ENCODE measurements at regions not wholly inside any gene's neighbourhood (a gene's known extent, or its start where the extent isn't known, plus 50 kb on each side); places are given as distances from the start of the nearest gene placed in this dataset.

GRCh38 chr20:12942123-12942522 is 66.6 kb upstream of the SPTLC3 start:
- Mint-ChIP-seq H3K4me3 (no peak overlapping the region), H3K36me3 (no peaks in the 10 kb centered on the region), H3K27ac (no peak overlapping the region), H3K4me1 (no peaks in the 10 kb centered on the region), H3K9me3 (no peaks in the 10 kb centered on the region), H3K27me3 (ENCODE audit: low read depth) (no peaks in the 10 kb centered on the region)
- no peak for TF ChIP-seq MYBL2 (CRISPR knock-in tag; IDR thresholded peaks at IDR 0.05)
- no peak for TF ChIP-seq FOXP1 (CRISPR knock-in tag; IDR thresholded peaks at IDR 0.05; ENCODE audit: borderline replicate concordance)
- TF ChIP-seq, protein P1, sequence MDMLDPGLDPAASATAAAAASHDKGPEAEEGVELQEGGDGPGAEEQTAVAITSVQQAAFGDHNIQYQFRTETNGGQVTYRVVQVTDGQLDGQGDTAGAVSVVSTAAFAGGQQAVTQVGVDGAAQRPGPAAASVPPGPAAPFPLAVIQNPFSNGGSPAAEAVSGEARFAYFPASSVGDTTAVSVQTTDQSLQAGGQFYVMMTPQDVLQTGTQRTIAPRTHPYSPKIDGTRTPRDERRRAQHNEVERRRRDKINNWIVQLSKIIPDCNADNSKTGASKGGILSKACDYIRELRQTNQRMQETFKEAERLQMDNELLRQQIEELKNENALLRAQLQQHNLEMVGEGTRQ (CRISPR knock-in tag; IDR thresholded peaks at IDR 0.05): no peak
- TF ChIP-seq NFYB (CRISPR knock-in tag; conservative IDR thresholded peaks at IDR 0.05; ENCODE audit: low read depth): no peak
- TF ChIP-seq E2F1 (CRISPR knock-in tag; IDR thresholded peaks at IDR 0.05): no peak
- TF ChIP-seq IRF2 (CRISPR knock-in tag; IDR thresholded peaks at IDR 0.05; ENCODE audit: borderline replicate concordance, low read depth): no peak
- no peak for TF ChIP-seq KAT7 (CRISPR knock-in tag; IDR thresholded peaks at IDR 0.05; ENCODE audit: borderline replicate concordance)
- no peak for TF ChIP-seq CBFB (CRISPR knock-in tag; IDR thresholded peaks at IDR 0.05; ENCODE audit: low read depth)
- TF ChIP-seq GRHL2 (CRISPR knock-in tag; IDR thresholded peaks at IDR 0.05; ENCODE audit: insufficient replicate concordance, severe bottlenecking): no peak
- no peak for TF ChIP-seq EMX1 (CRISPR knock-in tag; IDR thresholded peaks at IDR 0.05)
- TF ChIP-seq, protein P2, sequence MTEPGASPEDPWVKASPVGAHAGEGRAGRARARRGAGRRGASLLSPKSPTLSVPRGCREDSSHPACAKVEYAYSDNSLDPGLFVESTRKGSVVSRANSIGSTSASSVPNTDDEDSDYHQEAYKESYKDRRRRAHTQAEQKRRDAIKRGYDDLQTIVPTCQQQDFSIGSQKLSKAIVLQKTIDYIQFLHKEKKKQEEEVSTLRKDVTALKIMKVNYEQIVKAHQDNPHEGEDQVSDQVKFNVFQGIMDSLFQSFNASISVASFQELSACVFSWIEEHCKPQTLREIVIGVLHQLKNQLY (CRISPR knock-in tag; IDR thresholded peaks at IDR 0.05): no peak
- TF ChIP-seq, protein P3, sequence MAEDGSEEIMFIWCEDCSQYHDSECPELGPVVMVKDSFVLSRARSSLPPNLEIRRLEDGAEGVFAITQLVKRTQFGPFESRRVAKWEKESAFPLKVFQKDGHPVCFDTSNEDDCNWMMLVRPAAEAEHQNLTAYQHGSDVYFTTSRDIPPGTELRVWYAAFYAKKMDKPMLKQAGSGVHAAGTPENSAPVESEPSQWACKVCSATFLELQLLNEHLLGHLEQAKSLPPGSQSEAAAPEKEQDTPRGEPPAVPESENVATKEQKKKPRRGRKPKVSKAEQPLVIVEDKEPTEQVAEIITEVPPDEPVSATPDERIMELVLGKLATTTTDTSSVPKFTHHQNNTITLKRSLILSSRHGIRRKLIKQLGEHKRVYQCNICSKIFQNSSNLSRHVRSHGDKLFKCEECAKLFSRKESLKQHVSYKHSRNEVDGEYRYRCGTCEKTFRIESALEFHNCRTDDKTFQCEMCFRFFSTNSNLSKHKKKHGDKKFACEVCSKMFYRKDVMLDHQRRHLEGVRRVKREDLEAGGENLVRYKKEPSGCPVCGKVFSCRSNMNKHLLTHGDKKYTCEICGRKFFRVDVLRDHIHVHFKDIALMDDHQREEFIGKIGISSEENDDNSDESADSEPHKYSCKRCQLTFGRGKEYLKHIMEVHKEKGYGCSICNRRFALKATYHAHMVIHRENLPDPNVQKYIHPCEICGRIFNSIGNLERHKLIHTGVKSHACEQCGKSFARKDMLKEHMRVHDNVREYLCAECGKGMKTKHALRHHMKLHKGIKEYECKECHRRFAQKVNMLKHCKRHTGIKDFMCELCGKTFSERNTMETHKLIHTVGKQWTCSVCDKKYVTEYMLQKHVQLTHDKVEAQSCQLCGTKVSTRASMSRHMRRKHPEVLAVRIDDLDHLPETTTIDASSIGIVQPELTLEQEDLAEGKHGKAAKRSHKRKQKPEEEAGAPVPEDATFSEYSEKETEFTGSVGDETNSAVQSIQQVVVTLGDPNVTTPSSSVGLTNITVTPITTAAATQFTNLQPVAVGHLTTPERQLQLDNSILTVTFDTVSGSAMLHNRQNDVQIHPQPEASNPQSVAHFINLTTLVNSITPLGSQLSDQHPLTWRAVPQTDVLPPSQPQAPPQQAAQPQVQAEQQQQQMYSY (CRISPR knock-in tag; IDR thresholded peaks at IDR 0.05): no peak
- TF ChIP-seq, protein P4, sequence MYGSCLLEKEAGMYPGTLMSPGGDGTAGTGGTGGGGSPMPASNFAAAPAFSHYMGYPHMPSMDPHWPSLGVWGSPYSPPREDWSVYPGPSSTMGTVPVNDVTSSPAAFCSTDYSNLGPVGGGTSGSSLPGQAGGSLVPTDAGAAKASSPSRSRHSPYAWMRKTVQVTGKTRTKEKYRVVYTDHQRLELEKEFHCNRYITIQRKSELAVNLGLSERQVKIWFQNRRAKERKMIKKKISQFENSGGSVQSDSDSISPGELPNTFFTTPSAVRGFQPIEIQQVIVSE (CRISPR knock-in tag; IDR thresholded peaks at IDR 0.05; ENCODE audit: borderline replicate concordance): no peak
- no peak for TF ChIP-seq JAZF1 (CRISPR knock-in tag; IDR thresholded peaks at IDR 0.05)
- ATAC-seq (no peak), DNase-seq (ENCODE audit: low spot score) (no peak)
- POLR2A ChIA-PET: no interaction called here
- CTCF ChIA-PET: no interaction called here

DNA sequence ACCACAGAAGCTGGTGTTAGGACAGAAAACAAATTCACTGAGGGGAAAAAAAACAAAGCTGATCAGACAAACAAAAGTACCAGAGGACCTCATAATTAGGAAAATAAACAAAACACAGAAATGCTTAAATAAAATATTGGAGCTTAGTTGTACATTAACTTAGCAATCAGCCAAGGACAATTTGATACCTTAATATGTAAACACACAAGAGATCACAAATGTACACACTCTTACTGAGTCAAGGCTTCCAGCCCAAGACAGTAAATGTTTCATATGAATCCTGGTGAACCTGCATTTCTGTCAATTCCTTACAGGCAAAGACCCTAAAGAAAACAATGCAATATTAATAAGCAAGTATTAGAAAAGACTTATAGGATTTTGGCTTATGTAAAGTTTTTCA is 62.0 kb upstream of the SPTLC3 start:
- no peaks in the 10 kb centered on the region for H3K9me3 Mint-ChIP-seq
- no peak overlapping the region for H3K27ac Mint-ChIP-seq
- no peaks in the 10 kb centered on the region for H3K36me3 Mint-ChIP-seq
- no peak for DNase-seq (ENCODE audit: low spot score)
- TF ChIP-seq FOXK1 (CRISPR knock-in tag; IDR thresholded peaks at IDR 0.05): no peak
- no peak for TF ChIP-seq SMAD3 (CRISPR knock-in tag; IDR thresholded peaks at IDR 0.05; ENCODE audit: borderline replicate concordance)
- TF ChIP-seq PRRX2 (CRISPR knock-in tag; IDR thresholded peaks at IDR 0.05): no peak
- no peak for TF ChIP-seq ZNF416 (CRISPR knock-in tag; IDR thresholded peaks at IDR 0.05)
- no peaks in the 10 kb centered on the region for H3K4me1 Mint-ChIP-seq
- POLR2A ChIA-PET: no interaction called here
- no peak overlapping the region for H3K4me3 Mint-ChIP-seq
- no peaks in the 10 kb centered on the region for H3K27me3 Mint-ChIP-seq (ENCODE audit: low read depth)
- no peak for ATAC-seq
- CTCF ChIA-PET: no interaction called here

Data from WTC11 (cell line).